WTC11 (cell line): ENCODE measurements at regions not wholly inside any gene's neighbourhood (a gene's known extent, or its start where the extent isn't known, plus 50 kb on each side); places are given as distances from the start of the nearest gene placed in this dataset.

Experiments
- ATAC-seq: fragments of 200-7000 bp; cut with Tn5 transposase; 2 replicates; pipeline ENCODE4 v1.10.0; 2021; ENCODE audit warnings: mild to moderate bottlenecking, moderate library complexity
- CTCF ChIA-PET: fragments of 300-600 bp; sonication (Branson Sonifier 250); formaldehyde crosslinking; loops from one replicate; lab custom pipeline; 2021; ENCODE audit warnings: antibody characterized with exemption; lab: Charles Lee
- POLR2A ChIA-PET: fragments of 350-600 bp; sonication (Branson Sonifier 250); formaldehyde crosslinking; loops from one replicate; lab custom pipeline; 2021; ENCODE audit warnings: antibody characterized with exemption; lab: Charles Lee
- DNase-seq: peaks from one replicate; pipeline ENCODE4 v3.0.0; 2021; ENCODE audit warnings: low spot score
- H3K27ac Mint-ChIP-seq: 2 replicates; pipeline ENCODE4 v1.8.0; 2021; ENCODE audit warnings: mixed read lengths
- H3K27me3 Mint-ChIP-seq: 2 replicates; pipeline ENCODE4 v1.8.0; 2021; ENCODE audit warnings: low read depth, mild to moderate bottlenecking, moderate library complexity, mixed read lengths
- H3K36me3 Mint-ChIP-seq: 2 replicates; pipeline ENCODE4 v1.8.0; 2021; ENCODE audit warnings: mixed read lengths
- H3K4me1 Mint-ChIP-seq: 2 replicates; pipeline ENCODE4 v1.8.0; 2022; ENCODE audit warnings: mixed read lengths
- H3K4me3 Mint-ChIP-seq: 2 replicates; pipeline ENCODE4 v1.8.0; 2021; ENCODE audit warnings: mild to moderate bottlenecking, moderate library complexity, mixed read lengths
- H3K9me3 Mint-ChIP-seq: 2 replicates; pipeline ENCODE4 v1.8.0; 2021; ENCODE audit warnings: mixed read lengths
- CBFB ChIP-seq: sonication (generic); formaldehyde crosslinking; IDR thresholded peaks from 2 replicates; pipeline ENCODE4 v1.8.1; 2022; ENCODE audit warnings: mild to moderate bottlenecking, low read depth, missing genetic modification reagents
- ELF4 ChIP-seq: sonication (generic); formaldehyde crosslinking; IDR thresholded peaks from 2 replicates; pipeline ENCODE4 v1.8.1; 2022; ENCODE audit warnings: low read depth, mild to moderate bottlenecking, moderate library complexity, missing genetic modification reagents
- EMX1 ChIP-seq: fragments of 250-450 bp; sonication (Bioruptor Pico); IDR thresholded peaks from 2 replicates; pipeline ENCODE4 v1.8.0; 2021; ENCODE audit warnings: mild to moderate bottlenecking
- ERG ChIP-seq: fragments of 250-450 bp; sonication (Bioruptor Pico); IDR thresholded peaks from 2 replicates; pipeline ENCODE4 v1.8.0; 2021; ENCODE audit warnings: mild to moderate bottlenecking
- MAX ChIP-seq: sonication (generic); formaldehyde crosslinking; IDR thresholded peaks from 2 replicates; pipeline ENCODE4 v1.8.0; 2022; ENCODE audit warnings: mild to moderate bottlenecking, missing genetic modification reagents
- NFE2L1 ChIP-seq: sonication (generic); formaldehyde crosslinking; IDR thresholded peaks from 2 replicates; pipeline ENCODE4 v1.8.1; 2023; ENCODE audit warnings: missing genetic modification reagents
- NR2C2 ChIP-seq: sonication (generic); formaldehyde crosslinking; IDR thresholded peaks from 2 replicates; pipeline ENCODE4 v1.8.0; 2022; ENCODE audit warnings: mild to moderate bottlenecking, missing genetic modification reagents
- RORB ChIP-seq: fragments of 250-450 bp; sonication (Bioruptor Pico); IDR thresholded peaks from 2 replicates; pipeline ENCODE4 v1.9.0; 2021; ENCODE audit warnings: mild to moderate bottlenecking
- TCF7 ChIP-seq: sonication (generic); formaldehyde crosslinking; IDR thresholded peaks from 2 replicates; pipeline ENCODE4 v1.8.0; 2022; ENCODE audit warnings: mild to moderate bottlenecking, low read depth, missing genetic modification reagents, moderate library complexity
- TEAD4 ChIP-seq: sonication (generic); formaldehyde crosslinking; IDR thresholded peaks from 2 replicates; pipeline ENCODE4 v1.8.0; 2022; ENCODE audit warnings: mild to moderate bottlenecking, missing genetic modification reagents
- TP53 ChIP-seq: sonication (generic); formaldehyde crosslinking; IDR thresholded peaks from 2 replicates; pipeline ENCODE4 v1.8.1; 2023; ENCODE audit warnings: mild to moderate bottlenecking, missing genetic modification reagents
- ZNF281 ChIP-seq: sonication (generic); formaldehyde crosslinking; IDR thresholded peaks from 2 replicates; pipeline ENCODE4 v1.8.0; 2023; ENCODE audit warnings: mild to moderate bottlenecking, missing genetic modification reagents
- ZNF317 ChIP-seq: sonication (generic); formaldehyde crosslinking; IDR thresholded peaks from 2 replicates; pipeline ENCODE4 v1.8.1; 2023; ENCODE audit warnings: low read depth, mild to moderate bottlenecking, moderate library complexity, missing genetic modification reagents, borderline replicate concordance
- ZNF396 ChIP-seq: fragments of 250-450 bp; sonication (Bioruptor Pico); IDR thresholded peaks from 2 replicates; pipeline ENCODE4 v1.8.0; 2021; ENCODE audit warnings: mild to moderate bottlenecking, moderate library complexity, borderline replicate concordance
- TF ChIP-seq, protein P1 (sequence below): sonication (generic); formaldehyde crosslinking; conservative IDR thresholded peaks from 2 replicates; pipeline ENCODE4 v1.8.1; 2022; ENCODE audit warnings: mild to moderate bottlenecking, missing genetic modification reagents
- TF ChIP-seq, protein P2 (sequence below): sonication (generic); formaldehyde crosslinking; IDR thresholded peaks from 2 replicates; pipeline ENCODE4 v1.8.1; 2023; ENCODE audit warnings: mild to moderate bottlenecking, missing genetic modification reagents
- TF ChIP-seq, protein P3 (sequence below): fragments of 250-450 bp; sonication (Bioruptor Pico); IDR thresholded peaks from 2 replicates; pipeline ENCODE4 v1.9.0; 2021; ENCODE audit warnings: mild to moderate bottlenecking, borderline replicate concordance
- TF ChIP-seq, protein P4 (sequence below): sonication (generic); formaldehyde crosslinking; IDR thresholded peaks from 2 replicates; pipeline ENCODE4 v1.8.1; 2023; ENCODE audit warnings: mild to moderate bottlenecking, missing genetic modification reagents

- ChIA-PET CTCF (no interaction called here), POLR2A (no interaction called here)
- Mint-ChIP-seq H3K4me1 (no peaks in the 10 kb centered on the region), H3K36me3 (no peaks in the 10 kb centered on the region), H3K27me3 (no peaks in the 10 kb centered on the region), H3K27ac (no peak overlapping the region), H3K9me3 (0 out of 2 replicates have a peak, but pooled peaks cover 3% of the 10 kb centered on the region), H3K4me3 (no peak overlapping the region)
- TF ChIP-seq NFE2L1 (CRISPR knock-in tag), result no peak
- TF ChIP-seq ERG (CRISPR knock-in tag), result no peak
- TF ChIP-seq, protein P1, sequence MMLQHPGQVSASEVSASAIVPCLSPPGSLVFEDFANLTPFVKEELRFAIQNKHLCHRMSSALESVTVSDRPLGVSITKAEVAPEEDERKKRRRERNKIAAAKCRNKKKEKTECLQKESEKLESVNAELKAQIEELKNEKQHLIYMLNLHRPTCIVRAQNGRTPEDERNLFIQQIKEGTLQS (CRISPR knock-in tag), result no peak
- no peak for TF ChIP-seq TEAD4
- no peak for TF ChIP-seq ZNF281 (CRISPR knock-in tag)
- no peak for TF ChIP-seq TCF7 (CRISPR knock-in tag)
- TF ChIP-seq EMX1 (CRISPR knock-in tag), result no peak
- no peak for TF ChIP-seq CBFB (CRISPR knock-in tag)
- no peak for TF ChIP-seq TP53 (CRISPR knock-in tag)
- TF ChIP-seq MAX (CRISPR knock-in tag), result no peak
- TF ChIP-seq ZNF396 (CRISPR knock-in tag), result no peak
- TF ChIP-seq, protein P2, sequence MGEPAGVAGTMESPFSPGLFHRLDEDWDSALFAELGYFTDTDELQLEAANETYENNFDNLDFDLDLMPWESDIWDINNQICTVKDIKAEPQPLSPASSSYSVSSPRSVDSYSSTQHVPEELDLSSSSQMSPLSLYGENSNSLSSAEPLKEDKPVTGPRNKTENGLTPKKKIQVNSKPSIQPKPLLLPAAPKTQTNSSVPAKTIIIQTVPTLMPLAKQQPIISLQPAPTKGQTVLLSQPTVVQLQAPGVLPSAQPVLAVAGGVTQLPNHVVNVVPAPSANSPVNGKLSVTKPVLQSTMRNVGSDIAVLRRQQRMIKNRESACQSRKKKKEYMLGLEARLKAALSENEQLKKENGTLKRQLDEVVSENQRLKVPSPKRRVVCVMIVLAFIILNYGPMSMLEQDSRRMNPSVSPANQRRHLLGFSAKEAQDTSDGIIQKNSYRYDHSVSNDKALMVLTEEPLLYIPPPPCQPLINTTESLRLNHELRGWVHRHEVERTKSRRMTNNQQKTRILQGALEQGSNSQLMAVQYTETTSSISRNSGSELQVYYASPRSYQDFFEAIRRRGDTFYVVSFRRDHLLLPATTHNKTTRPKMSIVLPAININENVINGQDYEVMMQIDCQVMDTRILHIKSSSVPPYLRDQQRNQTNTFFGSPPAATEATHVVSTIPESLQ, result no peak
- TF ChIP-seq ZNF317 (CRISPR knock-in tag), result no peak
- TF ChIP-seq, protein P3, sequence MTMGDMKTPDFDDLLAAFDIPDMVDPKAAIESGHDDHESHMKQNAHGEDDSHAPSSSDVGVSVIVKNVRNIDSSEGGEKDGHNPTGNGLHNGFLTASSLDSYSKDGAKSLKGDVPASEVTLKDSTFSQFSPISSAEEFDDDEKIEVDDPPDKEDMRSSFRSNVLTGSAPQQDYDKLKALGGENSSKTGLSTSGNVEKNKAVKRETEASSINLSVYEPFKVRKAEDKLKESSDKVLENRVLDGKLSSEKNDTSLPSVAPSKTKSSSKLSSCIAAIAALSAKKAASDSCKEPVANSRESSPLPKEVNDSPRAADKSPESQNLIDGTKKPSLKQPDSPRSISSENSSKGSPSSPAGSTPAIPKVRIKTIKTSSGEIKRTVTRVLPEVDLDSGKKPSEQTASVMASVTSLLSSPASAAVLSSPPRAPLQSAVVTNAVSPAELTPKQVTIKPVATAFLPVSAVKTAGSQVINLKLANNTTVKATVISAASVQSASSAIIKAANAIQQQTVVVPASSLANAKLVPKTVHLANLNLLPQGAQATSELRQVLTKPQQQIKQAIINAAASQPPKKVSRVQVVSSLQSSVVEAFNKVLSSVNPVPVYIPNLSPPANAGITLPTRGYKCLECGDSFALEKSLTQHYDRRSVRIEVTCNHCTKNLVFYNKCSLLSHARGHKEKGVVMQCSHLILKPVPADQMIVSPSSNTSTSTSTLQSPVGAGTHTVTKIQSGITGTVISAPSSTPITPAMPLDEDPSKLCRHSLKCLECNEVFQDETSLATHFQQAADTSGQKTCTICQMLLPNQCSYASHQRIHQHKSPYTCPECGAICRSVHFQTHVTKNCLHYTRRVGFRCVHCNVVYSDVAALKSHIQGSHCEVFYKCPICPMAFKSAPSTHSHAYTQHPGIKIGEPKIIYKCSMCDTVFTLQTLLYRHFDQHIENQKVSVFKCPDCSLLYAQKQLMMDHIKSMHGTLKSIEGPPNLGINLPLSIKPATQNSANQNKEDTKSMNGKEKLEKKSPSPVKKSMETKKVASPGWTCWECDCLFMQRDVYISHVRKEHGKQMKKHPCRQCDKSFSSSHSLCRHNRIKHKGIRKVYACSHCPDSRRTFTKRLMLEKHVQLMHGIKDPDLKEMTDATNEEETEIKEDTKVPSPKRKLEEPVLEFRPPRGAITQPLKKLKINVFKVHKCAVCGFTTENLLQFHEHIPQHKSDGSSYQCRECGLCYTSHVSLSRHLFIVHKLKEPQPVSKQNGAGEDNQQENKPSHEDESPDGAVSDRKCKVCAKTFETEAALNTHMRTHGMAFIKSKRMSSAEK (CRISPR knock-in tag), result no peak
- no peak for TF ChIP-seq RORB (CRISPR knock-in tag)
- no peak for TF ChIP-seq NR2C2 (CRISPR knock-in tag)
- TF ChIP-seq, protein P4, sequence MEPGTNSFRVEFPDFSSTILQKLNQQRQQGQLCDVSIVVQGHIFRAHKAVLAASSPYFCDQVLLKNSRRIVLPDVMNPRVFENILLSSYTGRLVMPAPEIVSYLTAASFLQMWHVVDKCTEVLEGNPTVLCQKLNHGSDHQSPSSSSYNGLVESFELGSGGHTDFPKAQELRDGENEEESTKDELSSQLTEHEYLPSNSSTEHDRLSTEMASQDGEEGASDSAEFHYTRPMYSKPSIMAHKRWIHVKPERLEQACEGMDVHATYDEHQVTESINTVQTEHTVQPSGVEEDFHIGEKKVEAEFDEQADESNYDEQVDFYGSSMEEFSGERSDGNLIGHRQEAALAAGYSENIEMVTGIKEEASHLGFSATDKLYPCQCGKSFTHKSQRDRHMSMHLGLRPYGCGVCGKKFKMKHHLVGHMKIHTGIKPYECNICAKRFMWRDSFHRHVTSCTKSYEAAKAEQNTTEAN (CRISPR knock-in tag), result no peak
- TF ChIP-seq ELF4, result no peak
- no peak for DNase-seq
- no peak for ATAC-seq
Measured at GRCh38 chr4:62243895-62244294, 1043.8 kb downstream of the ADGRL3 start.
